SJCRH30 (cell line): ENCODE measurements at regions not wholly inside any gene's neighbourhood (a gene's known extent, or its start where the extent isn't known, plus 50 kb on each side); places are given as distances from the start of the nearest gene placed in this dataset.
A peak's percentile ranks its signal among the peaks of the same experiment; 100 is the strongest.
"Not testable (repeated sequence)": the region's sequence is repeated elsewhere in the genome, so short reads cannot be mapped to it uniquely, and the experiment has no call there.

Experiments
- DNase-seq, 2 experiments: peaks; one replicate each; pipeline ENCODE4 v3.0.0-alpha.2; 2015 to 2020
- H3K27ac ChIP-seq: fragments of 250-450 bp; sonication (Bioruptor Pico); 2 replicates; pipeline ENCODE4 v1.5.1; 2020; ENCODE audit warnings: mild to moderate bottlenecking, moderate library complexity
- H3K27me3 ChIP-seq: fragments of 250-450 bp; sonication (Bioruptor Pico); 2 replicates; pipeline ENCODE4 v1.5.1; 2020; ENCODE audit warnings: mild to moderate bottlenecking, moderate library complexity
- H3K36me3 ChIP-seq: fragments of 250-450 bp; sonication (Bioruptor Pico); 2 replicates; pipeline ENCODE4 v1.5.1; 2020; ENCODE audit warnings: mild to moderate bottlenecking, moderate library complexity
- H3K4me1 ChIP-seq: fragments of 250-450 bp; sonication (Bioruptor Pico); 2 replicates; pipeline ENCODE4 v1.5.1; 2020; ENCODE audit warnings: mild to moderate bottlenecking, moderate library complexity
- H3K4me3 ChIP-seq: fragments of 250-450 bp; sonication (Bioruptor Pico); 2 replicates; pipeline ENCODE4 v1.5.1; 2020; ENCODE audit warnings: mild to moderate bottlenecking, moderate library complexity
- H3K9me3 ChIP-seq: fragments of 250-450 bp; sonication (Bioruptor Pico); replicated peaks from 2 replicates; pipeline ENCODE4 v1.5.1; 2020; ENCODE audit warnings: mild to moderate bottlenecking, moderate library complexity

DNA sequence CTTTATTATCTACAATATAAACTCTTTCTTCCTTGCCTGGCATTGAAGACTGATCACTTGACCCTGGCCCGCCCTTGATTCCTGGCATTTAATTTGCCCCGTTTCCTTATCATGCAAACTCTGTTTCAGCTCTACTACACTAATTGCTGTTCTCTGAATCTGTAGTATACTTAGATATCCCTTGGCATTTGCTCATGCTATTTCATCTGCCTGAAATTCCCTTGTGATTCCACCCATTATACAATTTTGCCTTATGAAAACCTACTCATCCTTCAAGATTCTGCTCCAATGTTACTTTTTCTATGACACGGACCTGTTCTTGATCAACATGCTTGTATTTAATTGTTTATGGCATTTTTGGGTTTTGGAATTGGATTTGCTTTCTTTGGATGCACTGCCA is 459.9 kb upstream of the AMOT start:
- H3K4me1 ChIP-seq = no peaks in the 10 kb centered on the region
- H3K4me3 ChIP-seq = no peak overlapping the region
- H3K27me3 ChIP-seq = no peaks in the 10 kb centered on the region
- H3K36me3 ChIP-seq = no peaks in the 10 kb centered on the region
- no peak overlapping the region for H3K27ac ChIP-seq
- no peak for DNase-seq
- no peaks in the 10 kb centered on the region for H3K9me3 ChIP-seq

DNA sequence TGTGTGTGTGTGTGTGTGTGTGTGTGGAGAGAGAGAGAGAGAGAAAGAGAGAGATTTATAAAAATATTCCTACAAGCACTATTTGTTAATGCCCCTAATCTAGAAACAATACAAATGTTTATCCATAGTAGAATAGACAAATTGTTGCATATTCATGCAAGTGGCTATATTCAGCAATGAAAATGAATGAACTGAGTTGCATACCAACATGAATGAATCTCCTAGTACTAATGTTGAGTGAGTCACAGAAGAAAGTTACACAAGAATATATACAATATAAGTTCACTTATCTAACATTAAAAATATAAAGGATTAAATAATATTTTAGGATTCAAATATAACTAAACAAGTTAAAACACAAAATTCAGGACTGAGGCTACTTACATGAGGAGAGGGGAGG is 456.8 kb upstream of the AMOT start:
- Histone ChIP-seq H3K27me3 (no peaks in the 10 kb centered on the region), H3K9me3 (no peaks in the 10 kb centered on the region), H3K4me3 (no peak overlapping the region), H3K36me3 (no peaks in the 10 kb centered on the region), H3K4me1 (no peaks in the 10 kb centered on the region), H3K27ac (no peak overlapping the region)
- no peak for DNase-seq

DNA sequence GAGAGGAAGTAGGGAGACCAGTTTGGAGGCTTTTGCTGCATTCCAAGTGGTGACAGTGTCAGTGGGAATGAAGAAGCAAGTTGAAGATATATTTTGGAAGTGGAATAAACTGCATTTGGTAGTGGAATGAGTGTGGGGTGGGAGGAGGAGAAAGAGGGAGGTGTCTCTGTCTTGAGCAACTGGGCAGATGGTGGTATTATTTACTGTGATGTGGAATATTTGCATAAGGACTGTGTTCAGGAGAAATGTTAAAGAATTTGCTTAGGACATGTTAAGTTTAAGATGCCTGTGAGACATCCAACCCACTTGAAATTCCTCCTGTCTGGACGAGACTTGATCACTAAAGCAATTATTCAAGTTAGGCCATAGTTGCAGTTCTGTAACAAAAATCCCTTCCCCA is 448.9 kb upstream of the AMOT start:
- no peaks in the 10 kb centered on the region for H3K36me3 ChIP-seq

DNA sequence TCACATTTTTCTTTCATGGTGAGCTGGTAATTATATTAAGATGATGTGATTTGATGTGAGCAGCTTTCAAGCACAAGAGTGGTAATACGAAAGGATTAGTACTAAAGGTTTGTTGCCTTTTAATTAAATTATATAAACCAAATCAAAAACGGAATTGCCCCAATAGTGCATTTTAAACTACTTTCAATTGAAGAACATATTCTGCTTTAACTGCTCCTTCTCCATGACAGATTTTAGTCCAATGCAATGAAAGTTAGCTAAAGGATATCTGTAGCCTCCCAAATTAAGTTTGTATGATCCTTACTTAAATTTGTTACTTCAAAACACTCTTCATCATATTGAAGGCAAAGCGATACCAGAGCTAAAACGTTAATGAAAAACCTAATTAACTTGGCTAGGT is 447.1 kb upstream of the AMOT start:
- no peaks in the 10 kb centered on the region for H3K27me3 ChIP-seq
- no peaks in the 10 kb centered on the region for H3K36me3 ChIP-seq
- DNase-seq = no peak
- H3K27ac ChIP-seq = no peak overlapping the region
- H3K9me3 ChIP-seq = no peaks in the 10 kb centered on the region
- H3K4me1 ChIP-seq = no peaks in the 10 kb centered on the region
- no peak overlapping the region for H3K4me3 ChIP-seq

More for the DNA sequence above, 448.9 kb upstream of the AMOT start:
- no peak overlapping the region for H3K27ac ChIP-seq
- H3K9me3 ChIP-seq = no peaks in the 10 kb centered on the region
- no peak for DNase-seq
- no peaks in the 10 kb centered on the region for H3K4me1 ChIP-seq
- H3K27me3 ChIP-seq = no peaks in the 10 kb centered on the region
- H3K4me3 ChIP-seq = no peak overlapping the region

DNA sequence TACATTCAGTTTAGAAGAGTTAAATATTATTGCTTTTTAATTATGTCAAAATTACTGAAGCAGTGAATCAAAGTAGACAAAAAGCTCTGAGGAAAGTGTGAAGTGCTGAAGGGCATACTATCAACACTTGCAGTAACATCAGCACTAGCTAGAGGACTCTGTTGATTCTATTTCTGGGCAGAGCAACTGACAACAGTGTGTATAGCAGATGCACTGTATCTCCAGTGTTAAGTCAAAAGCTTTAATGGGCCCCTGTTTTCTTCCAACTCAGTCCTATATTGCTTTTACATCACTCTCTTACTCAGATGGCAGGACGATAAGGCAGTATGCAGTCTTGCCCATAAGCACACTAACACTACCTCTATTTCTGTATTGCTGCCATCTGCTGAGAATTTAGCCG is 435.2 kb upstream of the AMOT start:
- Histone ChIP-seq H3K27me3 (no peaks in the 10 kb centered on the region), H3K9me3 (no peaks in the 10 kb centered on the region), H3K4me1 (peaks cover 12% of the 10 kb centered on the region), H3K36me3 (no peaks in the 10 kb centered on the region), H3K27ac (no peak overlapping the region), H3K4me3 (no peak overlapping the region)
- peak in 1 of 2 experiments; percentile 1 for DNase-seq

DNA sequence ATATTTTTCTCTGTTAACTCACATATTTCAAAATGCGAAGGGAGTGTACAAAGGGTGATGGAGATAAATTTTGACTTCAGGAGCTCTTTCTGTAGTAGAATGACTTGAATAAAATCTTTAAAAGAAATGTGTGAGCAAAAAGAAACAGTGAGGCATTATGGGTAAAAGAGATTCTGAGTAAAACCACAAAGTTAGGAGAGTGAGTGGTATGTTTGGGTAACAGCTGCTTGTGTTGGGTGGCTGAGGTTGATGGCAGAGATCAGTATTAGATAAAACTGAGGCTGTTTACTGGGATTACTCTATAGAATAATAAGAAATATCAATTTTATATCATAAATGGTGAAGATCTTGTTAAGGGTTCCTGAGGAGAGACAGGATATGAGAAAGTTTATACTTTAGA is 434.2 kb upstream of the AMOT start:
- Histone ChIP-seq H3K4me1 (peaks cover 12% of the 10 kb centered on the region), H3K36me3 (no peaks in the 10 kb centered on the region)
- DNase-seq = peak in 1 of 2 experiments; percentile 30

DNA sequence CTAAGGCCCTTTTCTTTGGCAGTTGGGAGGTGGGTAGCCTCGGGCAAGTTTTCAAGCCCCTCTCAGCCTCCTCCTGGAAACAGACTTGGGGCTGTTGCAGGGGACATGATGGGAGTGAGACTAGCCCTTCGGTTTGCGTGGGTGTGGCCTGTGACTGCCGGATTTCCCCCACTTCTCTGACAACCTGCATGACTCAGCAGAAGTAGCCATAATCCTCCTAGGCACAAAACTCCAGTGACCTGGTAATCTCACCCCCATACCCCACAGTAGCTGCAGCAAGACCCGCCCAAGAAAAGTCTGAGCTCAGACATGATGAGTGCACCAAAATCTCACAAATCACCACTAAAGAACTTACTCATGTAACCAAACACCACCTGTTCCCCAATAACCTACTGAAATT is 433.7 kb upstream of the AMOT start:
- H3K27me3 ChIP-seq = no peaks in the 10 kb centered on the region
- H3K36me3 ChIP-seq = no peaks in the 10 kb centered on the region
- peak overlapping the region; percentile 55 for H3K27ac ChIP-seq
- peaks cover 12% of the 10 kb centered on the region for H3K4me1 ChIP-seq
- DNase-seq = peak; percentile 29 to 31
- no peaks in the 10 kb centered on the region for H3K9me3 ChIP-seq
- 0 out of 2 replicates have a peak overlapping the region, but pooled peaks have one; percentile 11 for H3K4me3 ChIP-seq

More for the DNA sequence above, 434.2 kb upstream of the AMOT start:
- H3K9me3 ChIP-seq = no peaks in the 10 kb centered on the region
- H3K27ac ChIP-seq = peak overlapping the region; percentile 55
- H3K27me3 ChIP-seq = no peaks in the 10 kb centered on the region
- H3K4me3 ChIP-seq = no peak overlapping the region

DNA sequence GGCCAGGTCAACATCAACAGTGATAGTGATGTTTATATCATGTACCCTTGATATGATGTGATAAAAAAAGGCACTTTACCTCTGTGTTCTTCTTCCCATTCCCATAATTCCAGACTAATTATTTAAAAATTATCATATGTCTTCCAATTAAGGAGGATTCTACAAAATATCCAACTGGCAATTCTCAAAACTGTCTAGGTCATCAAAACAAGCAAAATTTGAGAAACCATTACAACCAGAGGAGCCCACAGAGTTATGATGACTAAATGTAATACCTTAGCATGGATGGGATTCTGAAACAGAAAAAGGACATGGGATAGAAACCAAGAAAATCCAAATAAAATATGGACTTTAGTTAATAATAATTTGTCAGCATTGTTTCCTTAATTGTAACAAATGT is 428.6 kb upstream of the AMOT start:
- no peak for DNase-seq
- Histone ChIP-seq H3K27me3 (no peaks in the 10 kb centered on the region), H3K36me3 (no peaks in the 10 kb centered on the region), H3K9me3 (no peaks in the 10 kb centered on the region), H3K4me3 (no peak overlapping the region), H3K27ac (no peak overlapping the region), H3K4me1 (0 out of 2 replicates have a peak, but pooled peaks cover 3% of the 10 kb centered on the region)

DNA sequence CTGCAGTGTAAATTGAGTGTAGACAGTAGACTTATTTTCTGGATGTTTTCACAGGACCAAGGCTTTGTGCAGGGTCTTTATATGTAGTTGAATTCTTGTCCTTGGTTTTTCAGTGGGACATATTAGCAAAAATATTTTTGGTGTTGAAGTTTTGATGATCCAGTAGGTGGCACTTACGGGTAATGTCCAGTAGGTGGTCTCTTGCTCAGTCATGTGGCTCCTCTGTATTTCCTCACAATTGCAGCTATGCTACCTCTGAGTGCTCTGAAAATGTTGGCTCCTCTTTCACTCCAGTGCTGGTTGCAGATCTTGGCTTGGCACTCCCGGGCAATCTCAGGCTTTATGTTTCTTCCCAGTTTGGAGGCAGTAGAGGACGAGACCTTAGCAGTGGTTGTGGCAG is 419.8 kb upstream of the AMOT start:
- no peak overlapping the region for H3K27ac ChIP-seq
- H3K4me1 ChIP-seq = no peaks in the 10 kb centered on the region
- peak in 1 of 2 experiments; percentile 32 for DNase-seq
- no peak overlapping the region for H3K4me3 ChIP-seq
- H3K27me3 ChIP-seq = no peaks in the 10 kb centered on the region
- no peaks in the 10 kb centered on the region for H3K36me3 ChIP-seq
- H3K9me3 ChIP-seq = no peaks in the 10 kb centered on the region

DNA sequence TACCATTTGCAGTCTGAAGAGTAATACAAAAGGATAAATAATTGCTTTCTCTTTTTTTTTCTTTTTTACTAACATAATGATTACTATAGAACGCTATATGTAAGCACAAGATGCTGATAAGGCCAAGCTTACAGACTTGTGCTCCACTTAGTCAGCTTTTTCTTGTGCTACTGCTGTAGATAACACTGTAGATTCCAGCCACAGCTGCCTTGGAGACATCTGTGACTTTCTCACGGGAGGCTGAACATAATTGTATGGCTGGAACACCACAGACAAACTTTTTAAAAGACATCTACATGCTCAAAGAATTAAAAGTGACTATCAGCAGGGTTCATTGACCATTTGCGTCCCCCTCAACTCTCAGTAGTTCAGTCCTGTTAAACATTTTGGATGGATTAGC is 381.7 kb upstream of the AMOT start:
- H3K9me3 ChIP-seq = no peaks in the 10 kb centered on the region
- no peaks in the 10 kb centered on the region for H3K4me1 ChIP-seq
- H3K36me3 ChIP-seq = no peaks in the 10 kb centered on the region
- H3K4me3 ChIP-seq = no peak overlapping the region
- DNase-seq = no peak
- no peak overlapping the region for H3K27ac ChIP-seq
- no peaks in the 10 kb centered on the region for H3K27me3 ChIP-seq

DNA sequence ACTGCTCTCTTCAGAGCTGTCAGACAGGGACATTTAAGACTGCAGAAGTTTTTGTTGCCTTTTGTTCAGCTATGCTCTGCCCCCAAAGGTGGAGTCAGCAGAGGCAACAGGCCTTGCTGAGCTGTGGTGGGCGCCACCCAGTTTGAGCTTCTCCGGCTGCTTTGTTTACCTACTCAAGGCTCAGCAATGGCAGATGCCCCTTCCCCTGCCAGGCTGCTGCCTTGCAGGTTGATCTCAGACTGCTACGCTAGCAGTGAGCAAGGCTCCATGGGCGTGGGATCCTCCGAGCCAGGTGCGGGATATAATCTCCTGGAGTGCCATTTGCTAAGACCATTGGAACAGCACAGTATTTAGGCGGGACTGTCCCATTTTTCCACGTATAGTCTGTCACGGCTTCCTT is 371.4 kb upstream of the AMOT start:
- no peaks in the 10 kb centered on the region for H3K4me1 ChIP-seq

DNA sequence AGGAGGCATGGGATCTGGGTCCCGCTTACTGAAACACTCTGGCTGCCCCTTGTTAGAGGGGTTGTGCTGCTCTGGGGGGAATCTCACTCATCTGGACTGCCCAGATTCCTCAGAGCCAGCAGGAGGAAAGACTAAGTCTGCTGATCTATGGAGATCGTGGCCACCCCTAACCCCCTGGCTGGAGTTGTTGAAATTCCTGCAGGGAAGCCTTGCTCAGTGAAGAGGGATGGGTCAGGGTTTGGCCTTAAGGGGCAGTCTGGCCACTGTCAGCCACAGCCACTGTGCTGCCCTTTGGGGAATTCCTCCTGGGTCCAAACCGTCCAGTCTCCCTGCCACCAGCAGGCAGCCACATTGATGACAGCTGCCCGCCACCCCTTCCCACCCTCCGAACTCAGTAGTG is 362.0 kb upstream of the AMOT start:
- DNase-seq = no peak
- Histone ChIP-seq H3K27ac (no peak overlapping the region), H3K9me3 (no peaks in the 10 kb centered on the region), H3K4me3 (no peak overlapping the region), H3K36me3 (no peaks in the 10 kb centered on the region), H3K27me3 (no peaks in the 10 kb centered on the region), H3K4me1 (no peaks in the 10 kb centered on the region)

More for the DNA sequence above, 371.4 kb upstream of the AMOT start:
- Histone ChIP-seq H3K4me3 (no peak overlapping the region), H3K9me3 (no peaks in the 10 kb centered on the region), H3K36me3 (no peaks in the 10 kb centered on the region), H3K27me3 (no peaks in the 10 kb centered on the region), H3K27ac (no peak overlapping the region)
- no peak for DNase-seq

DNA sequence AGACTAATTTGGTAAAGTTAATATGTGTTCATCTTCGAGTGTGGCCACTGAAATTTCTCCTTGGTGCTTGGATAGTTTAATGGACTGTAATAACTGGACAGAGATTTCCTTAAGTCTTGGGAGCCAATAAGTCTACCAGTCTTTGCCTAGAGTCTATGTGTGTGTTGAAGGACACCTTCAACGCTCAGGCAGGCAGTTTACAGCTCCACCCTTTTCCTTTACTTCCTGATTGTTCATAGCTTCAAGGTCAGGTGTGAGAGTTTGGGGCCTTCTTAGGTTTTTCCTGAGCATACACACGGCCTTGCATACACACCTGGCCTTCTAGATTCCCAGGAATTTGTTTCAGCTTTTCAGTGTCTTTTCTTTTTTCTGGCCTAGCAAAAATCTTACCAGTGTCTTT is 355.3 kb upstream of the AMOT start:
- no peaks in the 10 kb centered on the region for H3K36me3 ChIP-seq
- no peaks in the 10 kb centered on the region for H3K9me3 ChIP-seq
- H3K4me3 ChIP-seq = no peak overlapping the region
- DNase-seq = no peak
- no peaks in the 10 kb centered on the region for H3K4me1 ChIP-seq
- no peaks in the 10 kb centered on the region for H3K27me3 ChIP-seq
- no peak overlapping the region for H3K27ac ChIP-seq

DNA sequence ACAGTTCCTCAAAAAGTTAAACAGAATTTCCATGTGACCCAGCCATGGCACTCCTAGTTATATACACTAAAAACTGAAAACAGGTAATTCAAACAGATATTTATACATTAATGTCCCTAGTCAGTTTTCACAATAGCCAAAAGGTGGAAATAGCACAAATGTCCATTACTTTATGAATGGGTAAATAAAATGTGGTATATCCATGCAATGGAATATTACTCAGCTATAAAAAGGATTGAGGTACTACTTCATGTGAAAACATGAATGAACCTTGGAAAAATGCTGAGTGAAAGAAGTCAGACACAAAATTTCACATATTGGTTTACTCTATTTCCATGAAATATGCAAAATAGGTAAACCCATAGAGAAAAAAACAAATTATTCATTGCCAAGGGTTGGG is 351.8 kb upstream of the AMOT start:
- no peak overlapping the region for H3K27ac ChIP-seq
- no peak for DNase-seq
- H3K9me3 ChIP-seq = no peaks in the 10 kb centered on the region
- no peak overlapping the region for H3K4me3 ChIP-seq
- no peaks in the 10 kb centered on the region for H3K4me1 ChIP-seq
- H3K27me3 ChIP-seq = no peaks in the 10 kb centered on the region
- no peaks in the 10 kb centered on the region for H3K36me3 ChIP-seq

DNA sequence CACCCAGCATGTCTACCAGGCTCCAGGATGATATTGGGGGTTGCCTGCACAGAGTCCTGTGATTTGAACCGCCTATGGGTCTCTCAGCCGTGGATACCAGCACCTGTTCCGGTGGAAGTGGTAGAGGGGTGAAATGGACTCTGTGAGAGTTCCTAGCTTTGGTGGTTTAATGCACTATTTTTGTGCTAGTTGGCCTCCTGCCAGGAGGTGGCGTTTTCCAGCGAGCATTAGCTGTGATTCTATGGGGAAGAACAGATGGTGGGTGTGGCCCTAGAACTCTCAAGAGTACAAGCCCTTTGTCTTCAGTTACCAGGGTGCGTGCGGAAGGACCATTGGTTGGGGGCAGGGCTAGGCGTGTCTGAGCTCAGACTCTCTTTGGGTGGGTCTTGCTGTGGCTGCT is 316.9 kb upstream of the AMOT start:
- peak; percentile 22 to 28 for DNase-seq
- H3K4me3 ChIP-seq = no peak overlapping the region

DNA sequence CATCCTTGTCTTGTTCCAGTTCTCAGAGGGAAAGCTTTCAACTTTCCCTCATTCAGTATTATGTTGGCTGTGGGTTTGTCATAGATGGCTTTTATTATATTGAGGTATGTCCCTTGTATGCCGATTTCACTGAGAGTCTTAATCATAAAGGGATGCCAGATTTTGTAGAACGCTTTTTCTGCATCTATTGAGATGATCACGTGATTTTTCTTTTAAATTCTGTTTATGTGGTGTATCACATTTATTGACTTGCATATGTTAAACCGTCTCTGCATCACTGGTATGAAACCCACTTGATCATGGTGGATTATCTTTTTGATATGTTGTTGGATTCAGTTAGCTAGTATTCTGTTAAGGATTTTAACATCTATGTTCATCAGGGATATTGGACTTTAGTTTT is 313.7 kb upstream of the AMOT start:
- H3K9me3 ChIP-seq, H3K27me3 ChIP-seq, H3K4me3 ChIP-seq, DNase-seq, H3K36me3 ChIP-seq, H3K27ac ChIP-seq, H3K4me1 ChIP-seq: not testable (repeated sequence)

More for the DNA sequence above, 316.9 kb upstream of the AMOT start:
- Histone ChIP-seq H3K27me3 (no peaks in the 10 kb centered on the region), H3K4me1 (no peaks in the 10 kb centered on the region), H3K36me3 (no peaks in the 10 kb centered on the region), H3K27ac (no peak overlapping the region), H3K9me3 (no peaks in the 10 kb centered on the region)

DNA sequence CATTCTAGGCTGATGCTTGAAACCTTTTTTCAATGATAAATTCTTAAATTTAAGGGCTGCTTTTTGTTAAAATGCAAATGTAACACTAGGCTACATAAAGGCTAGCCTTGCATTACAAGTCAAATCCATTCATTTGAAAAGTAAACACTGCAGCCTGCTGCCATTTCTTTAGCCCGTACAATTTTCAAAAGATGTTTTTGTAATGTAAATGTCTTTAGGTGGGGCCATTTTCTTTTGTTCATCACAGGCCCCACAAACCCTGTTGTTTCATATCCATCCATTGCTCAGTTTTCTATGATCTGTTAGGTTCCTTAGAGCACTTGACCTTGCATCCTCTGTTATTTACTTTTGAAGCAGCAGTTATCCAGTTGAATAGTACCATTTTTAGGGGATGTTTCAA is 296.2 kb upstream of the AMOT start:
- no peaks in the 10 kb centered on the region for H3K4me1 ChIP-seq
- no peak overlapping the region for H3K4me3 ChIP-seq
- H3K27me3 ChIP-seq = no peaks in the 10 kb centered on the region
- H3K27ac ChIP-seq = no peak overlapping the region
- H3K9me3 ChIP-seq = no peaks in the 10 kb centered on the region
- no peak for DNase-seq
- H3K36me3 ChIP-seq = no peaks in the 10 kb centered on the region
